ENCODE measurements at regions not wholly inside any gene's neighbourhood (a gene's known extent, or its start where the extent isn't known, plus 50 kb on each side); places are given as distances from the start of the nearest gene placed in this dataset.

GRCh38 chr6:113591896-113592827 lies 265.0 kb upstream of the MARCKS start:
- TF ChIP-seq, protein P1, sequence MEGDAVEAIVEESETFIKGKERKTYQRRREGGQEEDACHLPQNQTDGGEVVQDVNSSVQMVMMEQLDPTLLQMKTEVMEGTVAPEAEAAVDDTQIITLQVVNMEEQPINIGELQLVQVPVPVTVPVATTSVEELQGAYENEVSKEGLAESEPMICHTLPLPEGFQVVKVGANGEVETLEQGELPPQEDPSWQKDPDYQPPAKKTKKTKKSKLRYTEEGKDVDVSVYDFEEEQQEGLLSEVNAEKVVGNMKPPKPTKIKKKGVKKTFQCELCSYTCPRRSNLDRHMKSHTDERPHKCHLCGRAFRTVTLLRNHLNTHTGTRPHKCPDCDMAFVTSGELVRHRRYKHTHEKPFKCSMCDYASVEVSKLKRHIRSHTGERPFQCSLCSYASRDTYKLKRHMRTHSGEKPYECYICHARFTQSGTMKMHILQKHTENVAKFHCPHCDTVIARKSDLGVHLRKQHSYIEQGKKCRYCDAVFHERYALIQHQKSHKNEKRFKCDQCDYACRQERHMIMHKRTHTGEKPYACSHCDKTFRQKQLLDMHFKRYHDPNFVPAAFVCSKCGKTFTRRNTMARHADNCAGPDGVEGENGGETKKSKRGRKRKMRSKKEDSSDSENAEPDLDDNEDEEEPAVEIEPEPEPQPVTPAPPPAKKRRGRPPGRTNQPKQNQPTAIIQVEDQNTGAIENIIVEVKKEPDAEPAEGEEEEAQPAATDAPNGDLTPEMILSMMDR (IDR thresholded peaks at IDR 0.05) = no peak

DNA sequence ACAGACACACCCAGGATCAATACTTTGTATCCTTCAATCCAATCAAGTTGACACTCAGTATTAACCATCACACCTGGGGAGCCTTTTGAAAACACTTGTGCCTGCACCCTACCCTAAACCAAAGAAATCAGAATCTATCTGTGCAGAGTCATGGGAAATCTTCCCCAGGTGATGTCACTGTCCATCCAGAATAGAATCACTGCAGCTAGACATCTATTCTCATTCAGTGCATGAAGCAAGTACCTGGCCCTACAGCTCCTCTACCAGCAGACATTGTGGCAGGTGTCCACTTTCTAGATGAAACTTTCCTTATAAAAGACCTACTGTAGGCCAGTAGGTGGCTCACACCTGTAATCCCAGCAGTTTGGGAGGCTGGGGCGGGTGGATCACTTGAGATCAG lies 262.4 kb upstream of the MARCKS start:
- TF ChIP-seq, protein P1 (IDR thresholded peaks at IDR 0.05) = no peak

DNA sequence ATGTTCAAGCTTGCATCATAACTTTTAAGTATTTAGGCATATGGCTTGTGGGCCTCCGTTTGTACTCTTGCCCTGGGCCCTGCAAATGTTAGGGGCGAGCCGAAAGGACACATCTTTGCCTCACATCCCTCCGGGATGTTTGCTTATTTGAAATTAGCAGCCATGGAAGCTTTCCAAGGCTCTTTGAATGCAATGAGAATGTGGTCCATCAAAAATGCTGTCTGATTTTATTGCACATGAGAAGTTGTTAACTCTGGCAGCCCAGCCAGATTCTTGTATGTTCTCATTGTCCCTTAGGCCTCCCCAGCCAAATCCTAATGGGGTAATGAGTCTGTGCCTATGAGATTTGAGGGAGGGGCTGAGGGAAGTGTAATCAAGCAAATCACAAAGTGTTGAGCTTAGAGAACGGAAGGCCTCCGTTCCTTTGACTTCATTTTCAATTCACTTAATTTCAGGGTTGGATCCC lies 261.2 kb upstream of the MARCKS start:
- TF ChIP-seq, protein P1 (IDR thresholded peaks at IDR 0.05) = no peak

GRCh38 chr6:113596387-113597230 lies 260.5 kb upstream of the MARCKS start:
- TF ChIP-seq, protein P1 (IDR thresholded peaks at IDR 0.05) = no peak

DNA sequence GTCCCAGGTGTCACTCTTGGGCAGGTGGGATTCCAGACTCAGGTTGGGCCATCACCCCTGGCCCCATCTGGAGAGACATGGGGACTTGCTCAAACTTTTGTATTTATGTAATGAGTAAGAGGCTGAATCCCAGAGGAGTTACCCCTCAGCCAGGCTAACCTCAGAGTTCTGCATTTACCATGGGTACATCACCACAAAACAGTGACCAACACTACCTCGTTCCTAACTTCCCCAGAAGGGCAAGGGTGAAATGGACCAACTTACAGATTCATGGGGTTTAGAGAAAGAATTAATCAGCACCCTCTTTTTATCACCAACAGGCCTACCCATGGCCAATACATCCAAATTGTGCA lies 259.9 kb upstream of the MARCKS start:
- TF ChIP-seq, protein P1 (IDR thresholded peaks at IDR 0.05) = no peak

- TF ChIP-seq, protein P1 (IDR thresholded peaks at IDR 0.05) = no peak
These were observed 258.4 kb upstream of the MARCKS start for GRCh38 chr6:113598786-113599185.

DNA sequence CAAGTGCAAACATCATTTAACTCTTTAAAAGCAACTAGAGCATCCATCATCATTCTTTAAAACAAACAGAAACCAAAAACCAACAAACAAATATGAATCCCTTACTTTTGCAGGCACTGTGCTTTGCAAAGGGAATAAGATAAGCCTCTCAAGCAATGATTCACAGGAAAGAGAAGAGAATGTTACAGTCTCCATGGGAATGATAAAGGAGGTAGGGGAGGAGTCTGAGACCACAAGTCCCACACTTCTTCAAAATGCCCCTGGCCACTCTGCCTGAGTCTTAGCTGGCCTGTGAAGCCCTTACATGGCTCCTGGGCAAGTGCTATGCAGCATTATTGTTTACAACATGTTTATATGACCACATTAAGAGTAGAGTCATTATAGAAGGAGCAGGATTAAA lies 257.7 kb upstream of the MARCKS start:
- TF ChIP-seq, protein P1 (IDR thresholded peaks at IDR 0.05) = no peak
